Thoracic aorta (tissue), 2 donors: ENCODE measurements at regions not wholly inside any gene's neighbourhood (a gene's known extent, or its start where the extent isn't known, plus 50 kb on each side); places are given as distances from the start of the nearest gene placed in this dataset.

ENCODE experiments used
- ATAC-seq: fragments of 150-250 bp; one replicate; pipeline ENCODE4 v1.8.0; 2017; ENCODE audit warnings: low read depth; ENCODE audit not compliant: insufficient number of reproducible peaks, low FRiP score
- DNase-seq: peaks from one replicate; pipeline ENCODE4 v3.0.0-alpha.2; 2020; ENCODE audit warnings: low spot score
- H3K27ac ChIP-seq, 2 donors: fragments of 200-600 bp; sonication (generic); 1 replicate in 1 of 2; 2 replicates in 1 of 2; pipeline ENCODE4 v1.5.1; 2016; ENCODE audit warnings: mild to moderate bottlenecking in 2 of 2, moderate library complexity in 2 of 2
- H3K27me3 ChIP-seq: fragments of 200-600 bp; sonication (generic); replicated peaks from 2 replicates; pipeline ENCODE4 v1.6.0; 2016; ENCODE audit warnings: mild to moderate bottlenecking; ENCODE audit not compliant: insufficient read depth
- H3K36me3 ChIP-seq: fragments of 200-600 bp; sonication (generic); one replicate; pipeline ENCODE4 v1.5.1; 2016
- H3K4me1 ChIP-seq, 2 donors: fragments of 200-600 bp; sonication (generic); 1 replicate in 1 of 2; 2 replicates in 1 of 2; pipeline versions ENCODE4 v1.5.1 to v1.6.0; 2016; ENCODE audit warnings: low read depth in 2 of 2, mild to moderate bottlenecking in 1 of 2; ENCODE audit not compliant: control insufficient read depth in 1 of 2
- H3K4me3 ChIP-seq: fragments of 200-600 bp; sonication (generic); 2 replicates; pipeline ENCODE4 v1.5.1; 2016; ENCODE audit warnings: mild to moderate bottlenecking
- H3K9me3 ChIP-seq: fragments of 200-600 bp; sonication (generic); 2 replicates; pipeline ENCODE4 v1.5.1; 2016
- CTCF ChIP-seq: fragments of 200-600 bp; sonication (generic); IDR thresholded peaks from one replicate; pipeline ENCODE4 v1.5.1; 2019; ENCODE audit warnings: antibody characterized with exemption

- Histone ChIP-seq H3K27me3 (no peaks in the 10 kb centered on the region), H3K9me3 (no peaks in the 10 kb centered on the region), H3K36me3 (no peaks in the 10 kb centered on the region), H3K27ac (no peak overlapping the region), H3K4me1 (no peaks in the 10 kb centered on the region), H3K4me3 (no peak overlapping the region)
- DNase-seq: no peak
- no peak for TF ChIP-seq CTCF
- no peak for ATAC-seq
These were observed 2022.8 kb downstream of the NCAM2 start for GRCh38 chr21:23020969-23021368.

GRCh38 chr21:23021481-23021880, 2023.3 kb downstream of the NCAM2 start:
- DNase-seq (no peak), ATAC-seq (no peak)
- no peak overlapping the region for H3K4me3 ChIP-seq

GRCh38 chr21:23026878-23027277, 2028.7 kb downstream of the NCAM2 start:
- Histone ChIP-seq H3K27ac (no peak overlapping the region), H3K27me3 (no peaks in the 10 kb centered on the region), H3K4me1 (no peaks in the 10 kb centered on the region), H3K4me3 (no peak overlapping the region), H3K36me3 (no peaks in the 10 kb centered on the region), H3K9me3 (no peaks in the 10 kb centered on the region)
- no peak for TF ChIP-seq CTCF
- no peak for ATAC-seq
- DNase-seq: no peak

More at GRCh38 chr21:23021481-23021880, 2023.3 kb downstream of the NCAM2 start:
- no peaks in the 10 kb centered on the region for H3K9me3 ChIP-seq
- no peaks in the 10 kb centered on the region for H3K27me3 ChIP-seq
- H3K36me3 ChIP-seq: no peaks in the 10 kb centered on the region
- H3K27ac ChIP-seq: no peak overlapping the region
- no peak for TF ChIP-seq CTCF
- H3K4me1 ChIP-seq: no peaks in the 10 kb centered on the region

GRCh38 chr21:23039846-23040245, 2041.6 kb downstream of the NCAM2 start:
- H3K4me3 ChIP-seq: no peak overlapping the region
- no peak overlapping the region for H3K27ac ChIP-seq
- DNase-seq (no peak), ATAC-seq (no peak)
- no peaks in the 10 kb centered on the region for H3K4me1 ChIP-seq
- no peaks in the 10 kb centered on the region for H3K36me3 ChIP-seq
- no peaks in the 10 kb centered on the region for H3K9me3 ChIP-seq
- no peak for TF ChIP-seq CTCF
- no peaks in the 10 kb centered on the region for H3K27me3 ChIP-seq

- no peak for TF ChIP-seq CTCF
- Histone ChIP-seq H3K4me1 (no peaks in the 10 kb centered on the region), H3K36me3 (no peaks in the 10 kb centered on the region), H3K27ac (no peak overlapping the region), H3K27me3 (no peaks in the 10 kb centered on the region), H3K4me3 (no peak overlapping the region), H3K9me3 (no peaks in the 10 kb centered on the region)
- ATAC-seq (no peak), DNase-seq (no peak)
These were observed 2047.7 kb downstream of the NCAM2 start for GRCh38 chr21:23045955-23046354.
